Activated naive CD8-positive, alpha-beta T cell treated with anti-CD3 and anti-CD28 coated beads, Interleukin-2, amount 50 U/mL, for 16 hours (primary cell): ENCODE measurements at regions not wholly inside any gene's neighbourhood (a gene's known extent, or its start where the extent isn't known, plus 50 kb on each side); places are given as distances from the start of the nearest gene placed in this dataset.
"Not testable (repeated sequence)": the region's sequence is repeated elsewhere in the genome, so short reads cannot be mapped to it uniquely, and the experiment has no call there.

Experiments used
- DNase-seq: peaks from one replicate; pipeline ENCODE4 v3.0.0-alpha.2; 2020; ENCODE audit warnings: low read depth, low spot score

GRCh38 chr10:8280946-8281345 lies 226.5 kb downstream of the GATA3 start:
- DNase-seq = no peak

GRCh38 chr10:8282340-8282739 lies 227.9 kb downstream of the GATA3 start:
- no peak for DNase-seq

GRCh38 chr10:8283166-8283905 lies 228.8 kb downstream of the GATA3 start:
- no peak for DNase-seq

GRCh38 chr10:8283986-8284385 lies 229.5 kb downstream of the GATA3 start:
- DNase-seq = no peak

GRCh38 chr10:8285970-8286369 lies 231.5 kb downstream of the GATA3 start:
- not testable (repeated sequence) for DNase-seq

GRCh38 chr10:8288600-8288999 lies 234.1 kb downstream of the GATA3 start:
- DNase-seq = no peak

GRCh38 chr10:8289186-8289924 lies 234.9 kb downstream of the GATA3 start:
- DNase-seq = no peak

- DNase-seq = no peak
These were observed 240.3 kb downstream of the GATA3 start for GRCh38 chr10:8294779-8295178.

- DNase-seq = no peak
These were observed 240.8 kb downstream of the GATA3 start for GRCh38 chr10:8295311-8295710.

- DNase-seq = no peak
These were observed 241.7 kb downstream of the GATA3 start for GRCh38 chr10:8296090-8296733.

GRCh38 chr10:8296734-8297101 lies 242.2 kb downstream of the GATA3 start:
- no peak for DNase-seq

GRCh38 chr10:8297107-8297506 lies 242.6 kb downstream of the GATA3 start:
- no peak for DNase-seq

- no peak for DNase-seq
These were observed 243.5 kb downstream of the GATA3 start for GRCh38 chr10:8297959-8298358.

GRCh38 chr10:8298896-8299570 lies 244.5 kb downstream of the GATA3 start:
- DNase-seq = no peak

- DNase-seq = no peak
These were observed 246.4 kb downstream of the GATA3 start for GRCh38 chr10:8300925-8301324.

GRCh38 chr10:8301333-8301732 lies 246.8 kb downstream of the GATA3 start:
- DNase-seq = no peak

- DNase-seq = no peak
These were observed 247.3 kb downstream of the GATA3 start for GRCh38 chr10:8301831-8302230.

- no peak for DNase-seq
These were observed 248.1 kb downstream of the GATA3 start for GRCh38 chr10:8302565-8302964.

- DNase-seq = no peak
These were observed 250.4 kb downstream of the GATA3 start for GRCh38 chr10:8304861-8305260.

- no peak for DNase-seq
These were observed 251.6 kb downstream of the GATA3 start for GRCh38 chr10:8305876-8306652.

GRCh38 chr10:8306685-8307364 lies 252.3 kb downstream of the GATA3 start:
- DNase-seq = no peak
